ENCODE measurements at regions not wholly inside any gene's neighbourhood (a gene's known extent, or its start where the extent isn't known, plus 50 kb on each side); places are given as distances from the start of the nearest gene placed in this dataset.

DNA sequence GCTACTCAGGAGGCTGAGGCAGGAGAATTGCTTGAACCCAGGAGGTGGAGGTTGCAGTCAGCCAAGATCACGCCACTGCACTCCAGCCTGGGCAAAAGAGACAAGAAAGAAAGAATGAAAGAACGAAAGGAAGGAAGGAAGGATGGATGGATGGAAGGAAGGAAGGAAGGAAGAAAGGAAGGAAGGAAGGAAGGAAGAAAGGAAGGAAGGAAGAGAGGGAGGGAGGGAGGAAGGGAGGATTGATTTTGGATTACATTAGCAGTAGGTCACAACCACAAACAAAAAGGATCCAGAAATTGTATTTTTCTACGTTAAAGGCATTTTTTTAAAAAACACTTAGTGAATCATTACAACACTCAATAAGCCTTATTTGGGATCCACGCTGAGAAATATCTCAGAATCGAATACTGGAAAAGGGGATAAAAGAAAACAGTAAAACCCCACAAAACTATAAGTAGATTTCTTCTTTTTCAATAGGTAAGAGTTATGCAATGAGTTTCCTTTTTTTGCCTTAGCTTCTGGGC lies 136.9 kb upstream of the FREM1 start:
- no peak for TF ChIP-seq CTCF (IDR thresholded peaks at IDR 0.05; ENCODE audit: low read depth, low read length, missing control alignments)
- DNase-seq (ENCODE audit: low read depth), result no peak
- H3K4me3 ChIP-seq (ENCODE audit: low read depth, low read length), result no peak overlapping the region

DNA sequence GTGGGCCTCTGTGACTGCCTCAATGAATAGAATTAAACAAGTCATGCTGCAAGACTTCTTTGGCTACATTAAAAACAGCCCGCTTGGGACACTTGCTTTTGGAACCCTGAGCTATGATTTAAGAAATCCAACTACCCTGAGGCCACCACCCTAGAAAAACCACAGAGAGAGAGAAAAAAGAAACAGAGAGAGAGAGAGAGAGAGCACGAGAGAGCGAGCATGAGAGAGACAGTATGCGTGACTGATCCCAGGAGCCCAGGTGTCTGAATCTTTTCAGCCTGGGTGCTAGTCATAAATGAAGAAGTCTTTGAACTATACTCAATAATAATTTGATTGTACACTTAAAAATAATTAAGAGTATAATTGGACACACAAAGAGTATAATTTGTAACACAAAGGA lies 123.1 kb upstream of the FREM1 start:
- no peak for DNase-seq (ENCODE audit: low read depth)
- H3K4me3 ChIP-seq (ENCODE audit: low read depth, low read length), result no peak overlapping the region
- TF ChIP-seq CTCF (IDR thresholded peaks at IDR 0.05; ENCODE audit: low read depth, low read length, missing control alignments), result no peak

GRCh38 chr9:15032860-15033259 lies 122.6 kb upstream of the FREM1 start:
- DNase-seq (ENCODE audit: low read depth), result no peak
- TF ChIP-seq CTCF (IDR thresholded peaks at IDR 0.05; ENCODE audit: low read depth, low read length, missing control alignments), result no peak
- no peak overlapping the region for H3K4me3 ChIP-seq (ENCODE audit: low read depth, low read length)

GRCh38 chr9:15021146-15021545 lies 110.9 kb upstream of the FREM1 start:
- DNase-seq (ENCODE audit: low read depth), result no peak
- TF ChIP-seq CTCF (IDR thresholded peaks at IDR 0.05; ENCODE audit: low read depth, low read length, missing control alignments), result no peak
- no peak overlapping the region for H3K4me3 ChIP-seq (ENCODE audit: low read depth, low read length)

DNA sequence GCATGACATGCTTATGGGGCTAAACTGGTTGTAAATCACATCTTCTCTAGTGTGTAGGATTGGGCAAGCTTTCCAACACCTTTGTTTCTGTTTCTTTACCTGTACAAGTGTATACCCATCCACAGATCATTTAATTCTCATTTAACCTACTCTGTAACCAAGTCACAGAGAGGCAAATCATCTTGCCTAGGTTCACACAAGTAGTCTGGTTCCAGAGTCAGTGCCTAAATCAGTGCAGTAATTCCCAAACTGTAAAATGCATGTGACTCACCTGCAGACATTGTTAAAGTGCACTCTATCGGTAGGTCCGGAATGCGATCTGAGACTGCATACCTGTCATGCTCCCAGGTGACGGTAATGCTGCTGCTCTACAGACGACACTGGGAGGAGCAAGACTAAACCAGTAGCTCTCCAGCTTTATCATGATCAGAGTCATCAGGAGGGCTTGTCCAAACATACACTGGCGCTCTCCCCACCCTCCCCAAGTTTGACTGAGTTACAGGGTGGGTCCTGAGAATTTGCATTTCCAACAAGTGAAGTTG lies 107.9 kb upstream of the FREM1 start:
- DNase-seq (ENCODE audit: low read depth), result no peak
- no peak for TF ChIP-seq CTCF (IDR thresholded peaks at IDR 0.05; ENCODE audit: low read depth, low read length, missing control alignments)
- no peak overlapping the region for H3K4me3 ChIP-seq (ENCODE audit: low read depth, low read length)

GRCh38 chr9:15010581-15010980 lies 100.4 kb upstream of the FREM1 start:
- H3K4me3 ChIP-seq (ENCODE audit: low read depth, low read length), result no peak overlapping the region
- DNase-seq (ENCODE audit: low read depth), result no peak
- TF ChIP-seq CTCF (IDR thresholded peaks at IDR 0.05; ENCODE audit: low read depth, low read length, missing control alignments), result no peak

GRCh38 chr9:15007698-15008097 lies 97.5 kb upstream of the FREM1 start:
- no peak for TF ChIP-seq CTCF (IDR thresholded peaks at IDR 0.05; ENCODE audit: low read depth, low read length, missing control alignments)
- no peak overlapping the region for H3K4me3 ChIP-seq (ENCODE audit: low read depth, low read length)
- no peak for DNase-seq (ENCODE audit: low read depth)
